GM21526 (cell line): ENCODE measurements at regions not wholly inside any gene's neighbourhood (a gene's known extent, or its start where the extent isn't known, plus 50 kb on each side); places are given as distances from the start of the nearest gene placed in this dataset.
A peak's percentile ranks its signal among the peaks of the same experiment; 100 is the strongest.

ENCODE experiments used
- ATAC-seq: cut with Tn5 transposase; IDR thresholded peaks from one replicate; pipeline ENCODE4 v1.9.1; 2021; ENCODE audit warnings: moderate library complexity; ENCODE audit not compliant: unreplicated experiment, low FRiP score

- ATAC-seq = no peak
Measured at GRCh38 chr9:89554307-89555035, 50.3 kb upstream of the GADD45G start.

DNA sequence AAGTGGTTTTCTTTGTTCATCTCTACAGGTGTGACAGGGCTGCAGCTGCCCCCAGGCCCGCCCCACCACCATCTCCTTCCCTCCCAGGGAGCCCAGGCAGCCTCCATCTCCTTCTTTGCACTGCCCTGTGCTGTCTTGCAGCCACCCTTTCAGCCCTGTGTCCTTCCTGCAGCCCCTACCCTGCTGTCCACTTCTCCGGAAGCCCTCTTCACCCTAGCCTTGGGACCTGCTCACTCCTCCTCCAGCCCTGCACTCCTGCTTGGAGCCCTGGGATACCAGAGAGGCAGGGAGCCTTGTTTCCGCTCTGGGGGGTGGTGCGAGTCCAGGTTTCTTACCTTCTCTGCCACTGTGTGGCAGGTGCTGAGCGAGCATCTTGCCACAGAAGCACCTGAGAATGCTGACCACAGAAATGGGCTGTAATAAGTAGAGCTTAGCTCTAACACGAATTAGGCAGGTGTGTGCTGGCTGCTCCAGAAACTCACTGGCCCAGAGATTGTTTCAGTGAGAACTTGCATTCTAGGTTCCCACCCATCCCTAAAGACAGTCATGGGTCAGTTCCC lies 51.3 kb upstream of the GADD45G start:
- no peak for ATAC-seq

DNA sequence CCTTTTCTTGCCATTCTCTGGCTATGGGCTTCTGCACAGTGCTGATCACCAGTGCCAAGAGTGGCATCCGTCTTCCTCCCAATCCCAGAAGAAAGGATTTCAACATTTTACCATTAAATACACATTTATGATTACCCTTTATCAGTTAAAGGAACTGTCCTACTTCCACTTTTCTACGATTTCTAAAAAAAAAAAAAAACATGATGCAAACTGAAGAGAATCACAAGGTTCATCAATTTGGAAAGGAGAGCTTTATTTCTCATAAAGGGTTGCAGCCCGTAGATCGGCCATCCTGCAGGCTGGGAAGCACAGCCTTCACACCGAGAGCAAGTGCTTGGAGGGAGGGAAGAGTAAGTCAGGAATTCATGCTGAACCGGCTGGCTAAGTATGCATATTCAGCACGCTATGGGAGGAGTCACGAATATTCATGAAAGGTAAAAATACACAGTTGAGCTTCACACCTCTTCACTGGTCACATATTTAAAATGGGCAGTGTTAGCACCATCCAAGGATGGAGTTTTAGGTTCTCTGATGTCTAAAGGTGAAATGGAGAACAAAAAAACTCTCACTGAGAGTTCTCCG lies 52.5 kb upstream of the SEMA4D start:
- no peak for ATAC-seq

GRCh38 chr9:89549031-89549644 lies 51.2 kb upstream of the SEMA4D start:
- ATAC-seq = peak; percentile 96

DNA sequence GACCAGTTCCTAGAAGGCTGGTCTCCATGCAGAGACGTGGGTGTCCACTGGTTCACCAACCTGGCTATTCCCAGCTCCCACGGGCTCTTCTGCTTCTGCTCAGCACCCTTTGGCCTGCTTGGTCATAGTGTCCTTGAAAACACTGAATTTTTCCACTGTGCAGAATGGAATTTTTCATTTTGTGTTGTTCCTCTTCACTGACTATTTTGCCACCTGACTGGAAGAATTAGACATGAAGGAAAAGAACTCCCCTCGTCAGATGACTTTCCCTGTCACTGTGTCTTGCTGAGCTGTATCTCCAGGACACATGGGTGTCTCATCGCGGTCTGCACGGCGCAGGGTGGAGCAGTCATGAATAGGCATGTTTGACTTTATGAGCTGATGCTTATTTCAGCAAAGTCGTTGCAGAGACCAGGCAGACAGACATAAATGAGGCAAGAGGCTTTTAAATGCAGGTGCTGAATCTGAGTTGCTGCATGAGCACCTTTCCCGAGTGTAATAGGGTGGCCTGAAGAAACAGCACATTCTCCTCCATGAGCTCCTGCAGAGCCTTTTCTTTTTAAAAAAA lies 50.2 kb upstream of the SEMA4D start:
- ATAC-seq = no peak
